ENCODE measurements at regions not wholly inside any gene's neighbourhood (a gene's known extent, or its start where the extent isn't known, plus 50 kb on each side); places are given as distances from the start of the nearest gene placed in this dataset.
A peak's percentile ranks its signal among the peaks of the same experiment; 100 is the strongest.

DNA sequence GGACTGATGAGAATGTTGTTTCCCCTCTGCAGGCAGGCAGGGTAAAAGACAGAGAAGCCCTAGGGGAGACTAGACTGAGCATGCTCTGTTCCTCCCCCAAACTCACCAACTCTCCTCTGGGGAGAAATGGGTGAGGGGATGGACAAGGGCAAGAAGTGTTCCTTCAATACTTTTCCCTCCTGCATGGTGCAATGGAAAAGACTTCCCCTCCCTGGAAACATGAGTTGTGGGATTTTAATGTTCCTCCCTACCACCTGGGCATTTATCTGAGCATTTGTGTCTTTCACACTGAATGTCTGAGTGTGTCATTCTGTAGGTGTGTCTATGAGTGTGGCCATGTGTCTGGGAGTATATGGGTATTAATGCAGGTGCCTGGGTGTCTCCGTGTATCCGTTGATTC is 275.7 kb downstream of the C1orf94 start:
- TF ChIP-seq CTCF (conservative IDR thresholded peaks at IDR 0.05): no peak
- H3K27ac ChIP-seq: no peak overlapping the region

DNA sequence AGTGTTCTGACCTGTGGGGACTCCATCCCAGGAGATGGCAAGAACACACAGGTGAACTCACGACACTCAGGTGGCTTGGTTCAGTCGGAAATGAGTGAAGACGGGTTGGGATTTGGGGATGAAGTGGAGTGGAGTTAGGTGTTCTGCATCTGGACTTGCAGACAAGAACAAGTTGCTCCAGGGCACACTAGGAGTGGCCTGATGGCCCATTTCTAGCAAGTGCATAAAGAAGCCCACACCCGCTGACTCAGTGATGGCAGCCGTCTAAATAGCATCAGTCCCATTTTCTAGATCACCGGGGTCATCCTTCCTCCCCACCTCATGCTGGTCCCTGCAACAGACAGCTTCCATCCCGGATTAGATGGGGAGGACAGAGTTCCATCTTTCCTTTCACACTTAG is 278.4 kb downstream of the C1orf94 start:
- no peak overlapping the region for H3K27ac ChIP-seq
- TF ChIP-seq CTCF (conservative IDR thresholded peaks at IDR 0.05): no peak

DNA sequence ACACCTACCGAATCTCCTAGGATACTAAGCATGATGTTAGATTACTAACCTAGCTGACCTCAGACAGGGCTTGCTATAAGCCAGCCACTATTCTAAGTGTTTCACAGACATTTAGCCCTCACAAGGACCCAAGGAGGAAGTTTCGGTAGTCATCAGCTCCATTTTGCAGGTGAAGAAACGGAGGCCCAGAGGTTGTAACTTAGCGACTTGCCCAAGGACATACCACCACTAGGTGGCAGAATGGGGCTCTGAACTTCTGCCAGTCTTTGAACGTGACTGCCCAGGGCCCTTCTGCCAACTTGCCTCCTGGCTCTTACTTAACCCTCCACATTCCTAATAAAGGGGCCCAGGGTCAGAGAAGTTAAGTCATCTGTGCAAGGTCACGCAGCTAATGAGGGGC is 283.5 kb downstream of the C1orf94 start:
- H3K27ac ChIP-seq: no peak overlapping the region
- peak; percentile 68 for TF ChIP-seq CTCF (conservative IDR thresholded peaks at IDR 0.05)

GRCh38 chr1:34470401-34470800 is 284.4 kb upstream of the GJB5 start:
- no peak for TF ChIP-seq CTCF (conservative IDR thresholded peaks at IDR 0.05)
- no peak overlapping the region for H3K27ac ChIP-seq

GRCh38 chr1:34474566-34474965 is 280.3 kb upstream of the GJB5 start:
- H3K27ac ChIP-seq: no peak overlapping the region
- no peak for TF ChIP-seq CTCF (conservative IDR thresholded peaks at IDR 0.05)

- no peak for TF ChIP-seq CTCF (conservative IDR thresholded peaks at IDR 0.05)
- no peak overlapping the region for H3K27ac ChIP-seq
These were observed 278.5 kb upstream of the GJB5 start for GRCh38 chr1:34476371-34476770.

DNA sequence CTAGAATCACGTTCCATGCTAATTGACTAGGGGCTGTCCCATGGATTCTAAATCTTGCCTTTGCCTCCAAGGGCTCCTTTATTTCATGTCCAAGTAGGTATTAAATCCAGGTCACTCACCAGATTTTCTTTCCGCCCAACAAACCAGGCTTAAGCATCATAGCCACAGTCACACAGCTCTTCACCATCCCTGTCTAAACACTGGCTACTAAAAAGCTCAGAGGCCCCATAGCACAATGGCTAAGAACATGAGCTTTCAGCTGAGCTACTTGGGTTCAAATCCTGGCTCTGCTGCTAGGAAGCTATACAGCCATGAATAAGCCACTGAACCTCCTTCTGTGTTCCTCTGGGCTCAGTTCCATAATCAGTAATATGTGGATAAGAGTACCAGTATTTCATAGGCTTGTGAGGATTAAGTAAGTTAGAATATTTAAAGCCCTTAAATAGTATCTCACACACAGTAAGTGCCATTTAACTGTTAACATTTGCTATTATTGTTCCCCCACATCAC is 277.2 kb upstream of the GJB5 start:
- no peak for TF ChIP-seq CTCF (conservative IDR thresholded peaks at IDR 0.05)
- H3K27ac ChIP-seq: no peak overlapping the region

Data from VCaP (cell line).